Erythroblast (primary cell): ENCODE measurements at regions not wholly inside any gene's neighbourhood (a gene's known extent, or its start where the extent isn't known, plus 50 kb on each side); places are given as distances from the start of the nearest gene placed in this dataset.
"Not testable (repeated sequence)": the region's sequence is repeated elsewhere in the genome, so short reads cannot be mapped to it uniquely, and the experiment has no call there.

Experiments
- GATA1 ChIP-seq: IDR thresholded peaks from 2 replicates; pipeline ENCODE4 v1.6.1; 2011; ENCODE audit warnings: low read depth, mild to moderate bottlenecking, control low read depth, low read length, moderate library complexity
- POLR2A ChIP-seq: IDR thresholded peaks from 2 replicates; pipeline ENCODE4 v1.6.1; 2011; ENCODE audit warnings: mild to moderate bottlenecking, low read length

DNA sequence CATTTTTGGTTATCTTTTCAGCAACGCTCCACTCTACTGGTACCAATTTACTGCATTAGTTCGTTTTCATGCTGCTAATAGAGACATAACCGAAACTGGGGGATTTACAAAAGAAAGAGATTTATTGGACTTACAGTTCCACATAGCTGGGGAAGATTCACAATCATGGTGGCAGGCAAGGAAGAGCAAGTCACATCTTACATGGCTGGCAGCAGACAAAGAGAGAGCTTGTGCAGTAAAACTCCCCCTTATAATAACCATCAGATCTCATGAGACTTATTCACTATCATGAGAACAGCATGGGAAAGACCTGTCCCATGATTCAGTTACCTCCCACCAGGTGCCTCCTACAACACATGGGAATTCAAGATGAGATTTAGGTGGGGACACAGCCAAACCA, 1474.2 kb upstream of the NUDT12 start:
- not testable (repeated sequence) for TF ChIP-seq POLR2A, GATA1
